ENCODE measurements at regions not wholly inside any gene's neighbourhood (a gene's known extent, or its start where the extent isn't known, plus 50 kb on each side); places are given as distances from the start of the nearest gene placed in this dataset.

- no peak overlapping the region for H3K9ac ChIP-seq (ENCODE audit: insufficient read depth, low read depth, low read length)
- POLR2A ChIA-PET: no interaction called here
These were observed 340.4 kb upstream of the OPRM1 start for GRCh38 chr6:153698637-153699036.

GRCh38 chr6:153698001-153698400, 341.0 kb upstream of the OPRM1 start:
- no peaks in the 10 kb centered on the region for H3K36me3 ChIP-seq (replicated peaks in 1 of 2; ENCODE audit: control insufficient read depth in 1 of 2, insufficient read depth in 2 of 2, low read length in 2 of 2)
- no peak overlapping the region for H3K27ac ChIP-seq (ENCODE audit: extremely low read length, insufficient read depth, low read length)
- CTCF ChIA-PET (ENCODE audit: low intra/inter-chr PET ratio, low total read pairs): no interaction called here
- no peaks in the 10 kb centered on the region for H3K79me2 ChIP-seq (ENCODE audit: insufficient read depth, low read length)
- 60% methylated on average over 5 of the region's 5 CpGs for WGBS (ENCODE audit: low lambda C conversion rate)
- no peaks in the 10 kb centered on the region for H4K20me1 ChIP-seq (ENCODE audit: insufficient read depth, low read length)
- H3K9ac ChIP-seq (ENCODE audit: insufficient read depth, low read depth, low read length): no peak overlapping the region
- no peak for ATAC-seq
- POLR2A ChIA-PET: no interaction called here
- in situ Hi-C loops (cut with HindIII; ENCODE audit: extremely low pct_ligation_motif_present, low pct_unique_long_range_greater_than_20kb) (no loop called here), intact Hi-C loops (cut with micrococcal nuclease; ENCODE audit: unreplicated experiment) (no loop called here)
- no peaks in the 10 kb centered on the region for H3K27me3 ChIP-seq (ENCODE audit: control insufficient read depth in 1 of 2, insufficient read depth in 2 of 2, low read length in 2 of 2)
- FAIRE-seq: no peak
- H3K4me2 ChIP-seq (ENCODE audit: low read depth, low read length): no peak overlapping the region
- H3K9me3 ChIP-seq (ENCODE audit: low read length): peaks cover 45% of the 10 kb centered on the region
- no peak overlapping the region for H3K4me3 ChIP-seq (replicated peaks in 1 of 3; ENCODE audit: insufficient read depth in 1 of 3, low read depth in 2 of 3, low read length in 3 of 3)
- DNase-seq (ENCODE audit: low spot score): no peak
- BruUV-seq (replicated peaks): no TSS peak
- H3K4me1 ChIP-seq (ENCODE audit: insufficient read depth, low read length): no peaks in the 10 kb centered on the region
- H2AFZ ChIP-seq (ENCODE audit: low read length): no peak overlapping the region
- TF ChIP-seq ZNF646 (CRISPR knock-in tag; IDR thresholded peaks at IDR 0.05): no peak
- TF ChIP-seq BRD4 (CRISPR knock-in tag; IDR thresholded peaks at IDR 0.05): no peak
- no peak for TF ChIP-seq MXD4 (CRISPR knock-in tag; IDR thresholded peaks at IDR 0.05)
- no peak for TF ChIP-seq MYC (CRISPR knock-in tag; IDR thresholded peaks at IDR 0.05; ENCODE audit: borderline replicate concordance)
- TF ChIP-seq MNT (IDR thresholded peaks at IDR 0.05): no peak
- no peak for TF ChIP-seq REPIN1 (CRISPR knock-in tag; IDR thresholded peaks at IDR 0.05; ENCODE audit: borderline replicate concordance, low read depth)
- no peak for TF ChIP-seq CHCHD3 (CRISPR knock-in tag; IDR thresholded peaks at IDR 0.05)

More at GRCh38 chr6:153698637-153699036, 340.4 kb upstream of the OPRM1 start:
- 35% methylated on average over 2 of the region's 2 CpGs for WGBS (ENCODE audit: low lambda C conversion rate)
- Histone ChIP-seq H3K27me3 (ENCODE audit: control insufficient read depth in 1 of 2, insufficient read depth in 2 of 2, low read length in 2 of 2) (no peaks in the 10 kb centered on the region), H2AFZ (ENCODE audit: low read length) (no peak overlapping the region), H3K27ac (ENCODE audit: extremely low read length, insufficient read depth, low read length) (no peak overlapping the region), H4K20me1 (ENCODE audit: insufficient read depth, low read length) (no peaks in the 10 kb centered on the region), H3K4me1 (ENCODE audit: insufficient read depth, low read length) (no peaks in the 10 kb centered on the region), H3K79me2 (ENCODE audit: insufficient read depth, low read length) (no peaks in the 10 kb centered on the region), H3K36me3 (replicated peaks in 1 of 2; ENCODE audit: control insufficient read depth in 1 of 2, insufficient read depth in 2 of 2, low read length in 2 of 2) (no peaks in the 10 kb centered on the region), H3K4me3 (replicated peaks in 1 of 3; ENCODE audit: insufficient read depth in 1 of 3, low read depth in 2 of 3, low read length in 3 of 3) (no peak overlapping the region), H3K4me2 (ENCODE audit: low read depth, low read length) (no peak overlapping the region), H3K9me3 (ENCODE audit: low read length) (peaks cover 49% of the 10 kb centered on the region)
- intact Hi-C loops (cut with micrococcal nuclease; ENCODE audit: unreplicated experiment) (no loop called here), in situ Hi-C loops (cut with HindIII; ENCODE audit: extremely low pct_ligation_motif_present, low pct_unique_long_range_greater_than_20kb) (no loop called here)
- TF ChIP-seq DDIT3 (CRISPR knock-in tag; IDR thresholded peaks at IDR 0.05) (no peak), SNAPC2 (CRISPR knock-in tag; IDR thresholded peaks at IDR 0.05) (no peak), ZNF674 (CRISPR knock-in tag; IDR thresholded peaks at IDR 0.05; ENCODE audit: low read depth) (no peak), ZFP36L1 (CRISPR knock-in tag; IDR thresholded peaks at IDR 0.05) (no peak), HNF4A (CRISPR knock-in tag; IDR thresholded peaks at IDR 0.05) (no peak), XBP1 (CRISPR knock-in tag; IDR thresholded peaks at IDR 0.05) (no peak)
- BruUV-seq (replicated peaks): no TSS peak
- DNase-seq (ENCODE audit: low spot score) (no peak), ATAC-seq (no peak), FAIRE-seq (no peak)
- CTCF ChIA-PET (ENCODE audit: low intra/inter-chr PET ratio, low total read pairs): no interaction called here
